ENCODE measurements at regions not wholly inside any gene's neighbourhood (a gene's known extent, or its start where the extent isn't known, plus 50 kb on each side); places are given as distances from the start of the nearest gene placed in this dataset.

- no peak for TF ChIP-seq CTCF (conservative IDR thresholded peaks at IDR 0.05; ENCODE audit: low read length)
- no peak overlapping the region for H3K4me3 ChIP-seq (ENCODE audit: low read length)
- no peak for DNase-seq (ENCODE audit: low read depth)
Observed at GRCh38 chr12:98355933-98356332, 159.5 kb upstream of the TMPO start.

- H3K4me3 ChIP-seq (ENCODE audit: low read length) = no peak overlapping the region
- DNase-seq (ENCODE audit: low read depth) = no peak
- TF ChIP-seq CTCF (conservative IDR thresholded peaks at IDR 0.05; ENCODE audit: low read length) = no peak
Observed at GRCh38 chr12:98358144-98358543, 157.2 kb upstream of the TMPO start.

- H3K4me3 ChIP-seq (ENCODE audit: low read length) = no peak overlapping the region
- no peak for TF ChIP-seq CTCF (conservative IDR thresholded peaks at IDR 0.05; ENCODE audit: low read length)
- DNase-seq (ENCODE audit: low read depth) = no peak
Observed at GRCh38 chr12:98359856-98360255, 155.5 kb upstream of the TMPO start.

GRCh38 chr12:98360401-98360800, 155.0 kb upstream of the TMPO start:
- TF ChIP-seq CTCF (conservative IDR thresholded peaks at IDR 0.05; ENCODE audit: low read length) = no peak
- no peak for DNase-seq (ENCODE audit: low read depth)
- no peak overlapping the region for H3K4me3 ChIP-seq (ENCODE audit: low read length)

GRCh38 chr12:98369581-98369980, 145.8 kb upstream of the TMPO start:
- DNase-seq (ENCODE audit: low read depth) = no peak
- H3K4me3 ChIP-seq (ENCODE audit: low read length) = no peak overlapping the region
- no peak for TF ChIP-seq CTCF (conservative IDR thresholded peaks at IDR 0.05; ENCODE audit: low read length)

- no peak overlapping the region for H3K4me3 ChIP-seq (ENCODE audit: low read length)
- no peak for DNase-seq (ENCODE audit: low read depth)
- no peak for TF ChIP-seq CTCF (conservative IDR thresholded peaks at IDR 0.05; ENCODE audit: low read length)
Observed at GRCh38 chr12:98370976-98371375, 144.4 kb upstream of the TMPO start.

- no peak overlapping the region for H3K4me3 ChIP-seq (ENCODE audit: low read length)
- no peak for DNase-seq (ENCODE audit: low read depth)
- no peak for TF ChIP-seq CTCF (conservative IDR thresholded peaks at IDR 0.05; ENCODE audit: low read length)
Observed at GRCh38 chr12:98371419-98371818, 144.0 kb upstream of the TMPO start.

All from AG10803 (cell line).